Astrocyte (in vitro differentiated cells and primary cell): ENCODE measurements at regions not wholly inside any gene's neighbourhood (a gene's known extent, or its start where the extent isn't known, plus 50 kb on each side); places are given as distances from the start of the nearest gene placed in this dataset.

Experiments
- DNase-seq: peaks from one replicate; pipeline ENCODE4 v3.0.0-alpha.2; 2010; ENCODE audit warnings: low read depth
- FAIRE-seq: peaks from 2 replicates; lab custom pipeline; 2011; peaks lifted over from hg19 to GRCh38; lab: Jason Lieb, UNC
- H2AFZ ChIP-seq: 2 replicates; pipeline ENCODE4 v1.6.0; 2012; ENCODE audit warnings: low read depth, low read length, inconsistent platforms
- H3K27ac ChIP-seq: 2 replicates; pipeline ENCODE4 v1.5.1; 2011; ENCODE audit warnings: low read depth, low read length, inconsistent platforms
- H3K27me3 ChIP-seq: 2 replicates; pipeline ENCODE4 v1.6.0; 2011; ENCODE audit warnings: low read length, inconsistent platforms; ENCODE audit not compliant: insufficient read depth
- H3K36me3 ChIP-seq: 2 replicates; pipeline ENCODE4 v1.5.1; 2011; ENCODE audit warnings: low read length, inconsistent platforms; ENCODE audit not compliant: insufficient read depth
- H3K4me1 ChIP-seq: 2 replicates; pipeline ENCODE4 v1.5.1; 2011; ENCODE audit warnings: low read length, inconsistent platforms; ENCODE audit not compliant: insufficient read depth
- H3K4me2 ChIP-seq: 2 replicates; pipeline ENCODE4 v1.6.0; 2012; ENCODE audit warnings: low read length, inconsistent platforms
- H3K4me3 ChIP-seq: 2 replicates; pipeline ENCODE4 v1.5.1; 2011; ENCODE audit warnings: low read depth, mild to moderate bottlenecking, low read length, inconsistent platforms; ENCODE audit not compliant: insufficient read depth
- H3K79me2 ChIP-seq: 2 replicates; pipeline ENCODE4 v1.6.0; 2012; ENCODE audit warnings: mild to moderate bottlenecking, low read length, inconsistent platforms; ENCODE audit not compliant: insufficient read depth
- H3K9ac ChIP-seq: 2 replicates; pipeline ENCODE4 v1.6.0; 2012; ENCODE audit warnings: mild to moderate bottlenecking, low read length, inconsistent platforms
- H3K9me3 ChIP-seq: 2 replicates; pipeline ENCODE4 v1.5.1; 2012; ENCODE audit warnings: low read depth, mild to moderate bottlenecking, low read length, inconsistent platforms; ENCODE audit not compliant: insufficient read depth
- H4K20me1 ChIP-seq: 2 replicates; pipeline ENCODE4 v1.6.0; 2012; ENCODE audit warnings: low read length, inconsistent platforms; ENCODE audit not compliant: insufficient read depth
- H3K27ac Mint-ChIP-seq: one replicate; pipeline ENCODE4 v1.8.0; 2021; ENCODE audit warnings: mild to moderate bottlenecking, mixed read lengths; ENCODE audit not compliant: unreplicated experiment
- H3K27me3 Mint-ChIP-seq: one replicate; pipeline ENCODE4 v1.8.0; 2021; ENCODE audit warnings: low read depth, mixed read lengths; ENCODE audit not compliant: unreplicated experiment
- H3K36me3 Mint-ChIP-seq: one replicate; pipeline ENCODE4 v1.8.0; 2021; ENCODE audit warnings: low read depth, mixed read lengths; ENCODE audit not compliant: unreplicated experiment
- H3K4me1 Mint-ChIP-seq: one replicate; pipeline ENCODE4 v1.8.0; 2021; ENCODE audit warnings: low read depth, mixed read lengths; ENCODE audit not compliant: unreplicated experiment
- H3K4me3 Mint-ChIP-seq: one replicate; pipeline ENCODE4 v1.8.0; 2021; ENCODE audit warnings: mild to moderate bottlenecking, moderate library complexity, mixed read lengths; ENCODE audit not compliant: unreplicated experiment
- H3K9me3 Mint-ChIP-seq: one replicate; pipeline ENCODE4 v1.8.0; 2021; ENCODE audit warnings: mild to moderate bottlenecking, mixed read lengths; ENCODE audit not compliant: unreplicated experiment
- CTCF ChIP-seq: IDR thresholded peaks from 2 replicates; pipeline ENCODE4 v1.5.1; 2011; ENCODE audit warnings: low read depth, mild to moderate bottlenecking, inconsistent platforms, low read length, moderate library complexity; ENCODE audit not compliant: insufficient read depth
- EZH2 ChIP-seq: IDR thresholded peaks from 2 replicates; pipeline ENCODE4 v1.6.1; 2012; ENCODE audit warnings: mild to moderate bottlenecking, low read length, inconsistent platforms; ENCODE audit not compliant: insufficient read depth

- no peaks in the 10 kb centered on the region for H3K4me1 ChIP-seq
- TF ChIP-seq EZH2 (no peak), CTCF (no peak)
- no peaks in the 10 kb centered on the region for H3K27me3 ChIP-seq
- no peak overlapping the region for H3K9ac ChIP-seq
- no peak overlapping the region for H3K4me3 ChIP-seq
- no peak for DNase-seq
- H3K79me2 ChIP-seq: no peaks in the 10 kb centered on the region
- H3K27ac ChIP-seq: no peak overlapping the region
- peak; percentile 64 for FAIRE-seq
- no peaks in the 10 kb centered on the region for H4K20me1 ChIP-seq
- no peaks in the 10 kb centered on the region for H3K9me3 ChIP-seq
- no peaks in the 10 kb centered on the region for H3K36me3 ChIP-seq
- peaks cover under 1% of the 10 kb centered on the region for H3K27me3 Mint-ChIP-seq
- no peaks in the 10 kb centered on the region for H3K36me3 Mint-ChIP-seq
- H3K4me3 Mint-ChIP-seq: no peak overlapping the region
- H3K4me1 Mint-ChIP-seq: no peaks in the 10 kb centered on the region
- H2AFZ ChIP-seq: no peak overlapping the region
- no peaks in the 10 kb centered on the region for H3K9me3 Mint-ChIP-seq
- no peak overlapping the region for H3K27ac Mint-ChIP-seq
- H3K4me2 ChIP-seq: no peak overlapping the region
These were observed 359.1 kb downstream of the ZNF674 start for GRCh38 chrX:46185923-46186810.

GRCh38 chrX:46184749-46185148 lies 360.5 kb downstream of the ZNF674 start:
- Histone ChIP-seq H3K27ac (no peak overlapping the region), H3K27me3 (no peaks in the 10 kb centered on the region), H3K79me2 (no peaks in the 10 kb centered on the region), H3K9me3 (no peaks in the 10 kb centered on the region), H4K20me1 (no peaks in the 10 kb centered on the region), H2AFZ (no peak overlapping the region), H3K4me1 (peaks cover 8% of the 10 kb centered on the region), H3K36me3 (no peaks in the 10 kb centered on the region), H3K4me3 (no peak overlapping the region), H3K4me2 (peak overlapping the region; percentile 5), H3K9ac (no peak overlapping the region)
- FAIRE-seq (peak; percentile 47), DNase-seq (no peak)
- Mint-ChIP-seq H3K27me3 (no peaks in the 10 kb centered on the region), H3K27ac (no peak overlapping the region), H3K4me1 (peaks cover 10% of the 10 kb centered on the region), H3K4me3 (no peak overlapping the region), H3K9me3 (no peaks in the 10 kb centered on the region), H3K36me3 (no peaks in the 10 kb centered on the region)
- no peak for TF ChIP-seq EZH2

- H3K27ac ChIP-seq: peak overlapping the region; percentile 77
- H3K79me2 ChIP-seq: no peaks in the 10 kb centered on the region
- Mint-ChIP-seq H3K27ac (peak overlapping the region; percentile 84), H3K4me1 (peaks cover 15% of the 10 kb centered on the region), H3K4me3 (peak overlapping the region; percentile 45), H3K9me3 (no peaks in the 10 kb centered on the region), H3K36me3 (no peaks in the 10 kb centered on the region), H3K27me3 (no peaks in the 10 kb centered on the region)
- H3K9me3 ChIP-seq: no peaks in the 10 kb centered on the region
- no peak for TF ChIP-seq EZH2
- no peak for TF ChIP-seq CTCF
- DNase-seq: peak; percentile 97
- no peaks in the 10 kb centered on the region for H3K36me3 ChIP-seq
- no peak overlapping the region for H2AFZ ChIP-seq
- peak overlapping the region; percentile 64 for H3K4me2 ChIP-seq
- H3K4me1 ChIP-seq: peaks cover 14% of the 10 kb centered on the region
- no peak overlapping the region for H3K4me3 ChIP-seq
- peak overlapping the region; percentile 27 for H3K9ac ChIP-seq
- FAIRE-seq: peak; percentile 92
- H3K27me3 ChIP-seq: no peaks in the 10 kb centered on the region
- no peaks in the 10 kb centered on the region for H4K20me1 ChIP-seq
These were observed 364.9 kb downstream of the ZNF674 start for GRCh38 chrX:46180258-46180687.
